ENCODE measurements at regions not wholly inside any gene's neighbourhood (a gene's known extent, or its start where the extent isn't known, plus 50 kb on each side); places are given as distances from the start of the nearest gene placed in this dataset.

GRCh38 chr1:212233321-212233720 lies 51.9 kb upstream of the PPP2R5A start:
- TF ChIP-seq USF1 (IDR thresholded peaks at IDR 0.05) (no peak), REST (IDR thresholded peaks at IDR 0.05; ENCODE audit: low read depth) (no peak), EP300 (IDR thresholded peaks at IDR 0.05; ENCODE audit: borderline replicate concordance) (no peak), TEAD4 (IDR thresholded peaks at IDR 0.05) (no peak), FOXM1 (IDR thresholded peaks at IDR 0.05; ENCODE audit: borderline replicate concordance, low read depth) (no peak), RAD21 (IDR thresholded peaks at IDR 0.05; ENCODE audit: low read depth) (no peak), ZBTB7A (IDR thresholded peaks at IDR 0.05; ENCODE audit: low read depth) (no peak), EGR1 (IDR thresholded peaks at IDR 0.05) (no peak), YY1 (IDR thresholded peaks at IDR 0.05; ENCODE audit: low read depth) (no peak), TCF12 (IDR thresholded peaks at IDR 0.05; ENCODE audit: low read depth) (no peak), MAX (IDR thresholded peaks at IDR 0.05) (no peak), TAF1 (IDR thresholded peaks at IDR 0.05; ENCODE audit: low read depth) (no peak), CEBPB (IDR thresholded peaks at IDR 0.05) (no peak), CREB1 (IDR thresholded peaks at IDR 0.05; ENCODE audit: low read depth) (no peak), NFIC (IDR thresholded peaks at IDR 0.05) (no peak)

GRCh38 chr1:212234431-212235395 lies 50.5 kb upstream of the PPP2R5A start:
- TF ChIP-seq RAD21 (IDR thresholded peaks at IDR 0.05; ENCODE audit: low read depth) (no peak), TAF1 (IDR thresholded peaks at IDR 0.05; ENCODE audit: low read depth) (no peak), TCF12 (IDR thresholded peaks at IDR 0.05; ENCODE audit: low read depth) (no peak), NFIC (IDR thresholded peaks at IDR 0.05) (no peak), MAX (IDR thresholded peaks at IDR 0.05) (no peak), TEAD4 (IDR thresholded peaks at IDR 0.05) (no peak), ZBTB7A (IDR thresholded peaks at IDR 0.05; ENCODE audit: low read depth) (no peak), CREB1 (IDR thresholded peaks at IDR 0.05; ENCODE audit: low read depth) (no peak), EP300 (IDR thresholded peaks at IDR 0.05; ENCODE audit: borderline replicate concordance) (no peak), FOXM1 (IDR thresholded peaks at IDR 0.05; ENCODE audit: borderline replicate concordance, low read depth) (no peak)
